ENCODE measurements at regions not wholly inside any gene's neighbourhood (a gene's known extent, or its start where the extent isn't known, plus 50 kb on each side); places are given as distances from the start of the nearest gene placed in this dataset.

GRCh38 chr9:28270156-28270555 is 696.9 kb upstream of the C9orf72 start:
- DNase-seq (ENCODE audit: insufficient read length, low spot score) (no peak), FAIRE-seq (no peak)

- no peak for FAIRE-seq
Measured at GRCh38 chr9:28272127-28272526, 698.8 kb upstream of the C9orf72 start.

GRCh38 chr9:28287455-28287854 is 714.2 kb upstream of the C9orf72 start:
- DNase-seq (ENCODE audit: insufficient read length, low spot score) (no peak), FAIRE-seq (no peak)

More at GRCh38 chr9:28272127-28272526, 698.8 kb upstream of the C9orf72 start:
- DNase-seq (ENCODE audit: insufficient read length, low spot score) = no peak

DNA sequence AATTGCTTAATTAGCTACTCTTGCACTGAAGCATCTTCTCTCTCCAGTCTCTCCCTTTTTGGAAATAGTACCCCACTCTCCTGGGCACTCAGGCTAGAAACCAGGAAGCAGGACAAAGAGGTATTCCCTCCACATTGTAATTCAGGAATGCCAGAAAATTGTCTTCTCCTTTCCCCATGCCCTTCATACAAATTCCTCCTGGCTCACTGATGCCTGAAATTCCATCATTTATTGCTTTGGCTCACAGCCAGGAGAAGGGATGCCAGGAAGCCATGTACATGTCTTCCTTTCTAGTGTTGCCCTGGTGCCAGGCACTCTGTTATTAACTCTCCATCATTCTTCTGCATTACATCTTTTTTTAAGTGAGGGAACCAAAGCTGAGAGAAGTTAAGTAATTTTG is 716.5 kb upstream of the C9orf72 start:
- DNase-seq (ENCODE audit: insufficient read length, low spot score) (no peak), FAIRE-seq (no peak)

- no peak for FAIRE-seq
- DNase-seq (ENCODE audit: insufficient read length, low spot score) = no peak
Measured at GRCh38 chr9:28293369-28294090, 720.2 kb upstream of the C9orf72 start.

- no peak for DNase-seq (ENCODE audit: insufficient read length, low spot score)
- no peak for FAIRE-seq
Measured at GRCh38 chr9:28301281-28301680, 728.0 kb upstream of the C9orf72 start.

GRCh38 chr9:28317745-28318144 is 744.5 kb upstream of the C9orf72 start:
- no peak for FAIRE-seq
- DNase-seq (ENCODE audit: insufficient read length, low spot score) = no peak

GRCh38 chr9:28318515-28318914 is 745.2 kb upstream of the C9orf72 start:
- no peak for FAIRE-seq
- no peak for DNase-seq (ENCODE audit: insufficient read length, low spot score)

DNA sequence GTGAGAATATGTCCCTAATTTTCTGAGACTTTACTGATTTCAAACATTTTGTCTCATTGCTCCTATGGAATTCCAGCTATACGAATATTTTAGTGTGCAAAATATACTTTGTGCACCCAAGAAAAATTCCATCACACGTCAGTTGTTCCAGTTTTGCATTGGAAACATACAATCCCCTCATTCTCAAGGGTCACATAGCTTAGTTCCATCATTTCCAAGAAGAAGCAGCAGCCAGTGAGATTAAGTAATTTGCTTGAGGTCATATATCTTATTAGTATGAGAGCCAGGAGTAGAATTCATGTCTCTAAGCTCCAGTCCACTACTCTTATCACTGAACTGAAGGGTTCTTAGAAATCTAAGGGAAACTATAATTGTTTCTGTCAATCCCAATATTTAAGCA is 746.7 kb upstream of the C9orf72 start:
- DNase-seq (ENCODE audit: insufficient read length, low spot score) = no peak
- no peak for FAIRE-seq

DNA sequence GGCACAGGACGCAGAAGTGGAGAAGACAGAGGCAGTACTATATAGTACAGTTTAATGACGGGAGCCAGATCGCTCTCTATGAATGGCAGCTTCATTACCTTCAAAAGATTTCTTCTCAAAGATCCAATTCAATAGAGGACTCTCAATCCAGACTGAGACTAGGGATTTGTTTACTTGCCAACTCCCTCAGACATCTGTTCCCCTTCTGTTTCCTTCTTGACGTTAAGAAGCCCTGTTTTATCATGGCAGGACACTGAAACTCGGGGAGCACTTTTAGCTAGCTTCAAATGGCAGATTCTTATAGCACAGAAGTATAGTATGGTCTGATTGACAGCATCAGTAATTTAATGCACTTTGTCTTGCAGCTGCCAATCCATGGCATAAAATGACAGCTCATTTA is 747.3 kb upstream of the C9orf72 start:
- FAIRE-seq (no peak), DNase-seq (ENCODE audit: insufficient read length, low spot score) (no peak)

- FAIRE-seq (no peak), DNase-seq (ENCODE audit: insufficient read length, low spot score) (no peak)
Measured at GRCh38 chr9:28329323-28329722, 756.0 kb upstream of the C9orf72 start.

GRCh38 chr9:28332648-28333047 is 759.4 kb upstream of the C9orf72 start:
- DNase-seq (ENCODE audit: insufficient read length, low spot score) = no peak
- no peak for FAIRE-seq

GRCh38 chr9:28341913-28342312 is 768.6 kb upstream of the C9orf72 start:
- no peak for FAIRE-seq
- DNase-seq (ENCODE audit: insufficient read length, low spot score) = no peak

GRCh38 chr9:28342815-28343338 is 769.6 kb upstream of the C9orf72 start:
- DNase-seq (ENCODE audit: insufficient read length, low spot score) = no peak
- no peak for FAIRE-seq

GRCh38 chr9:28363151-28363562 is 789.9 kb upstream of the C9orf72 start:
- DNase-seq (ENCODE audit: insufficient read length, low spot score) (no peak), FAIRE-seq (no peak)

- DNase-seq (ENCODE audit: insufficient read length, low spot score) (no peak), FAIRE-seq (no peak)
Measured at GRCh38 chr9:28365020-28365640, 791.8 kb upstream of the C9orf72 start.

DNA sequence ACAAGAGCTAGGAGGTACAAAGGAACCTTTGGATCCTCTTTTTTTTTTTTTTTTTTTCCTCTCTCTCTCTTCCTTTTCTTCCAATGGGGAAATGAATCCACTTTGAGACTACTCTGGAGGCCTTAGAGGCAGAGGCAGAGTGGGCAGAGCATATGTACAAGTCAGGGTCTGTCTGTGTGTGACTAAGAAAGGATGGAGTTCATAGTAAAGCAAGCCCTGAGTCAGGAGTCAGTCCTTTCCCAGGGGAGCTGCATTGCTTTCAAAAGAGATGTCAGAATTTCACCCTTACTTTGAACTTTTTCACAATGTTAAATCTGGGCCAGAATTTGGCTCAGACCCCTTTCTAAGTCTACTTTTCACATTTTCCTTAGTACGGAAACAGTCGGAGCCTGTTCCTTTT is 792.4 kb upstream of the C9orf72 start:
- DNase-seq (ENCODE audit: insufficient read length, low spot score) (no peak), FAIRE-seq (no peak)

- no peak for DNase-seq (ENCODE audit: insufficient read length, low spot score)
- FAIRE-seq = no peak
Measured at GRCh38 chr9:28378231-28378630, 805.0 kb upstream of the C9orf72 start.

- FAIRE-seq = no peak
- no peak for DNase-seq (ENCODE audit: insufficient read length, low spot score)
Measured at GRCh38 chr9:28379082-28379481, 805.8 kb upstream of the C9orf72 start.

GRCh38 chr9:28389411-28389810 is 816.1 kb upstream of the C9orf72 start:
- FAIRE-seq = no peak
- DNase-seq (ENCODE audit: insufficient read length, low spot score) = no peak

GRCh38 chr9:28394774-28395173 is 821.5 kb upstream of the C9orf72 start:
- FAIRE-seq (no peak), DNase-seq (ENCODE audit: insufficient read length, low spot score) (no peak)

DNA sequence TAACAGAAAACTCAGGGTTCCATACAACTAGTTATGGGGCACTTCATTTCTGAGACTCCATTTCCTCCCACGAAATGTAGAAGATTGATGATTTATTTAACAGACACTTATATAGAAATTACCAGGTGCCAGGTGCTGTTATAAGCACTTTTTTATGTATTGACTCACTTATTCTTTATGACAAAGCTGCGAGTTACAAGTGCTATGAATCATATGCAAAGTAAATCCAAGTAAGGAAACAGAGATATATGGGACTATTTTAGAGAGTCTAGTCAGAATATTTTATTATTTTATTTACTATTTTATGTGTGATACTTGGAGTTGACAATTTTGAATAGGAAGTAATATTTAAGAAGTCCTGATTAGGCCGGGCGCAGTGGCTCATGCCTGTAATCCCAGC is 822.8 kb upstream of the C9orf72 start:
- FAIRE-seq = no peak
- DNase-seq (ENCODE audit: insufficient read length, low spot score) = no peak

All from HTR-8/SVneo (cell line).